CD4-positive, alpha-beta memory T cell (primary cell): ENCODE measurements at regions not wholly inside any gene's neighbourhood (a gene's known extent, or its start where the extent isn't known, plus 50 kb on each side); places are given as distances from the start of the nearest gene placed in this dataset.
"Not testable (repeated sequence)": the region's sequence is repeated elsewhere in the genome, so short reads cannot be mapped to it uniquely, and the experiment has no call there.

Source experiments
- CTCF ChIA-PET: fragments of 350-600 bp; sonication (Branson Sonifier 250); formaldehyde crosslinking; loops from one replicate; lab custom pipeline; 2021; ENCODE audit warnings: inconsistent platforms; ENCODE audit not compliant: partially characterized antibody; lab: Charles Lee
- POLR2A ChIA-PET: fragments of 350-600 bp; sonication (Branson Sonifier 250); formaldehyde crosslinking; loops from one replicate; lab custom pipeline; 2021; ENCODE audit not compliant: partially characterized antibody; lab: Charles Lee
- DNase-seq, 5 donors: peaks; one replicate each; pipeline versions ENCODE4 v3.0.0 to v3.0.0-alpha.2; 2020 to 2022; ENCODE audit warnings: mixed read lengths in 1 of 5
- H3K27ac ChIP-seq: one replicate; pipeline ENCODE4 v1.7.0; 2013; ENCODE audit warnings: low read depth, low read length
- H3K27me3 ChIP-seq: 2 replicates; pipeline ENCODE4 v1.7.0; 2013; ENCODE audit warnings: mild to moderate bottlenecking, low read length, moderate library complexity; ENCODE audit not compliant: insufficient read depth
- H3K36me3 ChIP-seq: 2 replicates; pipeline ENCODE4 v1.7.0; 2013; ENCODE audit warnings: mild to moderate bottlenecking, low read length, moderate library complexity; ENCODE audit not compliant: insufficient read depth
- H3K4me1 ChIP-seq: 2 replicates; pipeline ENCODE4 v1.7.0; 2013; ENCODE audit warnings: mild to moderate bottlenecking, low read length, moderate library complexity; ENCODE audit not compliant: insufficient read depth
- H3K4me3 ChIP-seq, 2 donors: one replicate each; pipeline ENCODE4 v1.7.0; 2013; ENCODE audit warnings: low read length in 2 of 2, mild to moderate bottlenecking in 1 of 2
- H3K9me3 ChIP-seq, 2 donors: one replicate each; pipeline ENCODE4 v1.7.0; 2013; ENCODE audit warnings: low read length in 2 of 2, control low read depth in 1 of 2; ENCODE audit not compliant: control insufficient read depth in 1 of 2
- H3K27ac Mint-ChIP-seq, 7 donors: one replicate each; pipeline ENCODE4 v1.8.0; 2020 to 2021; ENCODE audit warnings: mixed read lengths in 7 of 7, mild to moderate bottlenecking in 6 of 7, inconsistent platforms in 3 of 7, moderate library complexity in 3 of 7
- H3K27me3 Mint-ChIP-seq, 2 donors: one replicate each; pipeline ENCODE4 v1.8.0; 2020 to 2021; ENCODE audit warnings: mixed read lengths in 2 of 2
- H3K36me3 Mint-ChIP-seq, 2 donors: one replicate each; pipeline ENCODE4 v1.8.0; 2020 to 2021; ENCODE audit warnings: mixed read lengths in 2 of 2, inconsistent platforms in 1 of 2, mild to moderate bottlenecking in 1 of 2
- H3K4me1 Mint-ChIP-seq, 4 donors: one replicate each; pipeline ENCODE4 v1.8.0; 2020 to 2021; ENCODE audit warnings: mixed read lengths in 4 of 4, mild to moderate bottlenecking in 1 of 4
- H3K4me3 Mint-ChIP-seq, 8 donors: one replicate each; pipeline ENCODE4 v1.8.0; 2020 to 2021; ENCODE audit warnings: mixed read lengths in 8 of 8, mild to moderate bottlenecking in 7 of 8, moderate library complexity in 6 of 8, inconsistent platforms in 3 of 8
- H3K9me3 Mint-ChIP-seq, 8 donors: one replicate each; pipeline ENCODE4 v1.8.0; 2020 to 2021; ENCODE audit warnings: mixed read lengths in 8 of 8, mild to moderate bottlenecking in 5 of 8, inconsistent platforms in 3 of 8, moderate library complexity in 1 of 8
- intact Hi-C: fragments of 100-400 bp; cut with micrococcal nuclease; formaldehyde crosslinking; loops from one replicate; pipeline ENCODE4 v1.15.1; 2023

DNA sequence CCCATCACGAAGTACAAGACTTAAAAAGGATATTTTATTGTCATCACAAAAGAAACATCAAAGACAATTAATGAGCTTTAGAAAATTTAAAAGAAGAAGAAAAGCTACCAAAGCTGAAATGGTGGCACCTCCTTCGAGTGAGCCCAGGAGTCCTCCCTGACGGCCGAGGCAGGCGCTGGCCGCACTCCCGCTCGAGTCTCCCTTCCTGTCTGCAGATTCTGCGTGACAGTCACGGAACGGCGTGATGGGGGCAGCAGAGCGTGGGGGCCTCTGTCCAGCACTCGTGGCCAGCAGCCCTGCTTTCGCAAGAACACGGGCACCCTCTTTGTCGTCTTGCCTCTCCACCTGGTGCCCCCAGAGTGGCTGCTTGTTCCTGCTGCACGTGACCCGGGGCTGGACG lies 209.9 kb downstream of the TMEM121 start:
- H3K36me3 Mint-ChIP-seq, intact Hi-C loops, H3K27me3 Mint-ChIP-seq: not testable (repeated sequence)

GRCh38 chr14:105737504-105738246 lies 211.3 kb downstream of the TMEM121 start:
- Mint-ChIP-seq H3K36me3 (no peaks in the 10 kb centered on the region), H3K9me3 (no peaks in the 10 kb centered on the region), H3K4me1 (no peaks in the 10 kb centered on the region), H3K27ac (no peak overlapping the region), H3K27me3 (peaks cover 0 to 3% of the 10 kb centered on the region in 2 donors), H3K4me3 (no peak overlapping the region)
- no peak for DNase-seq
- Histone ChIP-seq H3K4me3 (no peak overlapping the region), H3K27ac (no peak overlapping the region), H3K9me3 (no peaks in the 10 kb centered on the region), H3K27me3 (no peaks in the 10 kb centered on the region), H3K36me3 (no peaks in the 10 kb centered on the region), H3K4me1 (no peaks in the 10 kb centered on the region)
- POLR2A ChIA-PET = no interaction called here
- intact Hi-C loops = no loop called here
- CTCF ChIA-PET = no interaction called here

More for the DNA sequence above, 209.9 kb downstream of the TMEM121 start:
- H3K4me1 ChIP-seq, CTCF ChIA-PET, DNase-seq, H3K27ac ChIP-seq, H3K4me3 ChIP-seq, H3K36me3 ChIP-seq, H3K4me1 Mint-ChIP-seq, H3K27me3 ChIP-seq, H3K9me3 Mint-ChIP-seq, H3K27ac Mint-ChIP-seq, POLR2A ChIA-PET, H3K9me3 ChIP-seq, H3K4me3 Mint-ChIP-seq: not testable (repeated sequence)

- Histone ChIP-seq H3K4me3 (no peak overlapping the region), H3K27ac (no peak overlapping the region), H3K4me1 (no peaks in the 10 kb centered on the region), H3K9me3 (no peaks in the 10 kb centered on the region), H3K36me3 (no peaks in the 10 kb centered on the region), H3K27me3 (no peaks in the 10 kb centered on the region)
- DNase-seq = no peak
- Mint-ChIP-seq H3K9me3 (no peaks in the 10 kb centered on the region), H3K27me3 (peaks cover 0 to 1% of the 10 kb centered on the region in 2 donors), H3K27ac (no peak overlapping the region), H3K4me3 (no peak overlapping the region), H3K4me1 (no peaks in the 10 kb centered on the region), H3K36me3 (no peaks in the 10 kb centered on the region)
- ChIA-PET CTCF (no interaction called here), POLR2A (no interaction called here)
- intact Hi-C loops = no loop called here
Observed at GRCh38 chr14:105738638-105739037, 212.3 kb downstream of the TMEM121 start.

DNA sequence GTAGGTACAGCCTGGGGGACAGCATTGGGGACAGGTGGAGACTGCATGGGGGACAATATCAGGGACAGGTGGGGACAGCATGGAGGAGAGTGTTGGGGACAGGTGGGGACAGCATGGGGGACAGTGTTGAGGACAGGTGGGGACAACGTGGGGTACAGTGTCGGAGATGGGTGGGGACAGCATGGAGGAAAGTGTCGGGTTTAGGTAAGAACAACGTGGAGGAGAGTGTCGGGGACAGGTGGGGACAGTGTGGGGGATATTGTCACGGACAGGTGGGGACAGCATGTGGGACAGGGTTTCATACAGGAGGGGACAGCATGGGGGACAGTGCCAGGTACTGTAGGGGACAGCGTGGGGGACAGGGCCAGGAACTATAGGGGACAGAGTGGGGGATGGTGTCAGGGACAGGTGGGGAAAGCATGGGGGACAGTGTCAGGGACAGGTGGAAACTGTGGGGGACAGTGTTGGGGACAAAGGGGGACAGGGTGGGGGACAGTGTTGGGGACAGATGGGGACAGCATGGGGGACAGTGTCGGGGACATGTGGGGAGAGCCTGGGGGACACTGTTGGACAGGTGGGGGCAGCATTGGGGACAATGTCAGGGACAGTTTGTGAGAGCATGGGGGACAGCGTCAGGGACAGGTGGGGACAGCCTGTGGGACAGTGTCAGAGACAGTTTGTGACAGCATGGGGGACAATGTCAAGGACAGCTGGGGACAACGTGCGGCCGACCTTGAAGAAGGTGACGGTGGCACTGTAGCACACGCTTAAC lies 213.1 kb downstream of the TMEM121 start:
- Histone ChIP-seq H3K36me3 (no peaks in the 10 kb centered on the region), H3K4me3 (no peak overlapping the region), H3K9me3 (no peaks in the 10 kb centered on the region), H3K4me1 (no peaks in the 10 kb centered on the region), H3K27ac (no peak overlapping the region), H3K27me3 (no peaks in the 10 kb centered on the region)
- no peaks in the 10 kb centered on the region for H3K36me3 Mint-ChIP-seq
- H3K27ac Mint-ChIP-seq = no peak overlapping the region
- CTCF ChIA-PET = no interaction called here
- POLR2A ChIA-PET = no interaction called here
- intact Hi-C loops = loop anchor here (5.0 kb wide), 1 partner anchor 112 kb away; no protein-coding TSS in a partner anchor
- H3K27me3 Mint-ChIP-seq = no peaks in the 10 kb centered on the region
- no peak overlapping the region for H3K4me3 Mint-ChIP-seq
- H3K9me3 Mint-ChIP-seq = no peaks in the 10 kb centered on the region
- H3K4me1 Mint-ChIP-seq = no peaks in the 10 kb centered on the region
- no peak for DNase-seq

DNA sequence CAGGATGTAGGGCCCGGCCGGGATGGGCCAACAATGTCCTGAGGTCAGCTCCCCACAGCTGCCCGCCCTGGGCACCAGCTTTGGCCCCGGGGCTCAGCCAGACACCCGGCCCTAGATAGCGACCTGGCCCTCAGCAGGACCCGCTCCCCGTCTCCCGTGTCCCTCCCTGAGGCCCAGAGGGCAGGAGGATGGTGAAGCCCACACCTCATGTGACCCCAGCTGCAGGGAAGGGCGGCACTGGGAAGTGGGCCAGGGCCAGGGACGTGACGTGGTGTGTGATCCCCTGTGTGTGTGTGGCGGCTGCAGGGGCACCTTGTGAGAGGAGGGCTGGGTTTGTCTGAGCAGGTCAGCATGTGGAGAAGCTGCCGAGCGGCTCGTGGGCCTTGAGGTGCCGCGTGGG lies 213.9 kb downstream of the TMEM121 start:
- H3K36me3 Mint-ChIP-seq, CTCF ChIA-PET: not testable (repeated sequence)
- intact Hi-C loops = loop anchor here (5.0 kb wide), 1 partner anchor 113 kb away; no protein-coding TSS in a partner anchor

DNA sequence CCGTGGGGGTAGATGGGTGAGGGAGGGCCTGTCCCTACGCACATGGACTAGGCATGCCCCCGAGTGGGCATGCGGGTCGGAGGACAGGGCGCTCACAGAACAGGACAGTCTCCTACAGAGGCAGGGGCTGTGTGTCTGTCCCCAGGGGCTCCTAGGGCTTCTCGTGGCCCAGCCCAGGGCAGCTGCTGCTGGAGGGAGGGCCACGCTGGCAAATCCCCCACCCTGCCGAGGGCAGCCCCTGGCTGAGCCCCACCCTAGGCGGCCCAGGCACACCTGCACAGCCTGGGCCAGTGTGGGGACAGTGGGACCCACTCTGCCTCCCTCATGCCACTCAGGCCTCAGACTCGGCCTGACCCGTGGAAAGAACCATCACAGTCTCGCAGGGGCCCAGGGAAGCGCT lies 214.6 kb downstream of the TMEM121 start:
- H3K36me3 Mint-ChIP-seq, H3K27ac ChIP-seq, H3K4me3 Mint-ChIP-seq, H3K27me3 Mint-ChIP-seq, DNase-seq, H3K27ac Mint-ChIP-seq, H3K36me3 ChIP-seq, H3K4me1 ChIP-seq, CTCF ChIA-PET, H3K4me1 Mint-ChIP-seq, H3K4me3 ChIP-seq, H3K27me3 ChIP-seq, POLR2A ChIA-PET, H3K9me3 Mint-ChIP-seq, H3K9me3 ChIP-seq: not testable (repeated sequence)
- intact Hi-C loops = loop anchor here (5.0 kb wide), 1 partner anchor 114 kb away; no protein-coding TSS in a partner anchor

More for the DNA sequence above, 213.9 kb downstream of the TMEM121 start:
- H3K4me3 ChIP-seq, H3K4me1 Mint-ChIP-seq, POLR2A ChIA-PET, H3K4me3 Mint-ChIP-seq, H3K4me1 ChIP-seq, H3K27me3 Mint-ChIP-seq, H3K27ac Mint-ChIP-seq, H3K9me3 ChIP-seq, H3K9me3 Mint-ChIP-seq, H3K27me3 ChIP-seq, H3K27ac ChIP-seq, DNase-seq, H3K36me3 ChIP-seq: not testable (repeated sequence)

DNA sequence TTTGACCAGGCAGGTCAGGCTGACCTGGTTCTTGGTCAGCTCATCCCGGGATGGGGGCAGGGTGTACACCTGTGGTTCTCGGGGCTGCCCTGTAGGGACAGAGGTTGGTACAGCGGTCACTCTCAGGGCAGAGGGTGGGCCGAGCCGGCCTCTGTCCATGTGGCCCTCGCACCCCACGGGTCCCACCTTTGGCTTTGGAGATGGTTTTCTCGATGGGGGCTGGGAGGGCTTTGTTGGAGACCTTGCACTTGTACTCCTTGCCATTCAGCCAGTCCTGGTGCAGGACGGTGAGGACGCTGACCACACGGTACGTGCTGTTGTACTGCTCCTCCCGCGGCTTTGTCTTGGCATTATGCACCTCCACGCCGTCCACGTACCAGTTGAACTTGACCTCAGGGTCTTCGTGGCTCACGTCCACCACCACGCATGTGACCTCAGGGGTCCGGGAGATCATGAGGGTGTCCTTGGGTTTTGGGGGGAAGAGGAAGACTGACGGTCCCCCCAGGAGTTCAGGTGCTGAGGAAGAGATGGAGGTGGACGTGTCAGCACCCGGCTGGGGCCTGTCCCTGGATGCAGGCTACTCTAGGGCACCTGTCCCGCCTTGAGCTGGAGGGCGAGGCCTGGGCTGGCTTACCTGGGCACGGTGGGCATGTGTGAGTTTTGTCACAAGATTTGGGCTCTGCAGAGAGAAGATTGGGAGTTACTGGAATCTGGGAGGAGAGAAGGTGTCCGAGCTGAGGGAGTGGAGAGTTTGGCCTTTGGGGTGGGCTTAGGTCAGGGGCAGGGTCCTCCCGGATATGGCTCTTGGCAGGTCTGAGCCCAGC lies 215.5 kb downstream of the TMEM121 start:
- CTCF ChIA-PET, H3K36me3 ChIP-seq, H3K27ac Mint-ChIP-seq, H3K4me1 Mint-ChIP-seq, H3K27ac ChIP-seq, POLR2A ChIA-PET, H3K4me1 ChIP-seq, H3K9me3 ChIP-seq, H3K9me3 Mint-ChIP-seq, H3K27me3 Mint-ChIP-seq, H3K4me3 Mint-ChIP-seq, H3K36me3 Mint-ChIP-seq, H3K27me3 ChIP-seq, DNase-seq, H3K4me3 ChIP-seq: not testable (repeated sequence)
- intact Hi-C loops = loop anchor here (5.0 kb wide), 1 partner anchor 115 kb away; no protein-coding TSS in a partner anchor
